Activated naive CD4-positive, alpha-beta T cell (primary cell): ENCODE measurements at regions not wholly inside any gene's neighbourhood (a gene's known extent, or its start where the extent isn't known, plus 50 kb on each side); places are given as distances from the start of the nearest gene placed in this dataset.
"Not testable (repeated sequence)": the region's sequence is repeated elsewhere in the genome, so short reads cannot be mapped to it uniquely, and the experiment has no call there.

Experiments
- DNase-seq, 4 experiments: peaks; one replicate each; lab custom pipeline; 2025; lab: John Stamatoyannopoulos, UW

- DNase-seq: no peak
Measured at GRCh38 chr12:34097213-34097612, 74.9 kb downstream of the ALG10 start.

GRCh38 chr12:34105392-34105933, 83.2 kb downstream of the ALG10 start:
- no peak for DNase-seq

- DNase-seq: no peak
Measured at GRCh38 chr12:34106172-34106571, 83.9 kb downstream of the ALG10 start.

- DNase-seq: no peak
Measured at GRCh38 chr12:34107016-34107415, 84.7 kb downstream of the ALG10 start.

GRCh38 chr12:34107781-34108404, 85.6 kb downstream of the ALG10 start:
- no peak for DNase-seq

- DNase-seq: no peak
Measured at GRCh38 chr12:34108405-34108803, 86.1 kb downstream of the ALG10 start.

- DNase-seq: no peak
Measured at GRCh38 chr12:34108967-34109366, 86.7 kb downstream of the ALG10 start.

DNA sequence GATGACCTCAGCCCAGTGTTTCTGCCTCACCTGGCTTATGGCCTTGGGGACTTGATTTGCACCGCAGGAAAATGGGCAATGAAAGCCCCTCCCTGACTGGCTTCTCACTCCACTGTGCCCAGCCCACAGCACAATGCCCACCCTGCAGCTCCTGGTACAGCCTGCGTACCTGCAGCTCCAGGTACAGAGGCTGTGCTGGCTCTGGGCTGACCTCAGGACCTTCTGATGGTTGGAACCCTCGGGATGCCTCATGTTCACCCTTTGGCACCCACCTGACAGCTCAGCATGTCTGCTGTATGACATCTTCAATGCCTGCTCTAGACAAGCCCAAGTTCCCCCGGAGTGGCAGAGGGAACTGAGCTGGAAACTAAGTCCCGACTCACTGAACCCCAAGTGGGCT, 87.1 kb downstream of the ALG10 start:
- DNase-seq: no peak

DNA sequence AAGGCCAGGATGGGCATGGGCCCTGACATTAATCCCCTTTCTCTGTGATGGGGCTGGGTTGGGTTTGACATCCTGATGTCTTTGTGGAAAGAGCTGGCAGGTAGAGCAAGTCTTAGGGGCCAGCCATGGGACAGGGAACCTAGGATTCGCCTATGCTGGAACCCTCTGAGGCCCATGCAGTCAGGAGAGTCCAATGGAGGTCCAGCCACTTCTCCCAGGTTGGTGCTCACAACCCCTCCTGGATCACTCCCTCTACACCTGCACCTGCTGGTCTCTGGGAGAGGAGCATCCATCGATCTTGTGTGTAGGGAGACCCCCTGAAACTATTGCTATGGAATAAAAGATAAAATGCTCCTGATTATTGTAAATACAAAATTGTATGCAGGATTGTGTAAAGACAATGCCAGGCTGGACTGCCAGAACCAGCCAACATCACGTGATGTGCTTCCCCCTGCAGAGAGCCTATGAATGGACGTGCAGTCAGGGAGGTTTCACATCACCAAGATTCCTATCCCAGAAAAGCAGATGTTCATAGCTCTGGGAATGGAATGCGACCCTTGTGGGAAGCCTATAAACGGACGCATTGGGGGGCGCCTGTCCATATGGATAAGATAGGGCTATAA, 87.7 kb downstream of the ALG10 start:
- DNase-seq: not testable (repeated sequence)

GRCh38 chr12:34119366-34119765, 97.1 kb downstream of the ALG10 start:
- no peak for DNase-seq

GRCh38 chr12:34121360-34121759, 99.1 kb downstream of the ALG10 start:
- DNase-seq: no peak

DNA sequence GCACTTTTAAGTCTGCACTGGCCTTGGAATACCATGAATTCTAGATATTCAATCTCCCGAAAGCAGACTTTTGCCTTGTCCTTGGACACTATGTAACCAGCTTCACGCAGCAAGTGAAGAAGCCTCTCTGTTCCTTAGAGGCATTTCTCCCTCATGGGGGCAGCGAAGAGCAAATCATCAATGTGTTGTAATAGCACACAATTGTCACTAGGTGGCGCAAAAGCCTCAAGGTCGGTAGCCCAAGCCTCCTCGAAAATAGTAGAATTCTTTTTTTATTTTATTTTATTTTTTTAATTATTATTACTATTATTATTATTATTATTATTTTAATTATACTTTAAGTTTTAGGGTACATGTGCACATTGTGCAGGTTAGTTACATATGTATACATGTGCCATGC, 100.8 kb downstream of the ALG10 start:
- peak in 2 of 4 experiments; percentile 5 to 8 for DNase-seq

- DNase-seq: no peak
Measured at GRCh38 chr12:34124608-34125007, 102.3 kb downstream of the ALG10 start.

GRCh38 chr12:34126239-34126641, 103.9 kb downstream of the ALG10 start:
- DNase-seq: no peak

- no peak for DNase-seq
Measured at GRCh38 chr12:34126805-34127204, 104.5 kb downstream of the ALG10 start.

DNA sequence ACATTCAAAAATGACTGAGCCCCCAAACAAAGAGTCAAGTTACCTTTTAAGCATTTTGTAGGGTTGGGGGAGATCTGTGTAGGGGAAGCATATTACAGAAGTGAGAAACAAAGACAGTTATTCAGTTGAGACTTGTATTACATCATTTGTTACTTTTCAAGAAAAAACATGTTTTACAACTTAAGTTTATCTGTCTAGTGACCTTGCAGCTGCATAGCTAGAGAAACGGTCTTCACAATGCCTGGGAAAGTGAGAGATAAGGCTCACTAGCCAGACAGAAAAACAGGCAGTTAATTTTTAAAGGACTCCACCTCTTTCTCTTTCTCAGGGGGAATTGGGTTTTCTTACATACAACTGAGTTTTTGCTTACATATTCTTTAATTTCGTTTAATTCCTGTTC, 105.1 kb downstream of the ALG10 start:
- DNase-seq: not testable (repeated sequence)

GRCh38 chr12:34142430-34142829, 120.1 kb downstream of the ALG10 start:
- DNase-seq: no peak

DNA sequence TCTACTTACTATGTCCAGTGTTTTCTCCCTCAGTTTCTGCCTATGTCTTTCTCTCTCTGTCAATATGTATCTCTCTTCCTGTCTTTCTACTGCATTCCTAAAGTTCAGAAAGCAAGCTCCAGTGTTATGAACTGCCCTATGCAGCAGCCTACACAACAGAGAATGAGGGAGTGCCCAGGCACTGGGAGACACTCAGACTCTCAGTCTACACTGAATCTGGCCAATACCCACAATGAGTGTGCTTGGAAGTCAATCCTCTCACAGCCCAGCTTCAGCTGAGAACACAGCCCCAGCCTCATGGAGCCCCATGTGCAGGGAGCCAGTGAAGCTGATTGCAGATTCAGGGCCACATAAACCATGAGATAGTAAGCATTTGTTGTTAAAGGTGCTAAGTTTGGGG, 128.7 kb downstream of the ALG10 start:
- DNase-seq: no peak

GRCh38 chr12:34163443-34163842, 141.1 kb downstream of the ALG10 start:
- DNase-seq: no peak

- DNase-seq: no peak
Measured at GRCh38 chr12:34166427-34167060, 144.2 kb downstream of the ALG10 start.

DNA sequence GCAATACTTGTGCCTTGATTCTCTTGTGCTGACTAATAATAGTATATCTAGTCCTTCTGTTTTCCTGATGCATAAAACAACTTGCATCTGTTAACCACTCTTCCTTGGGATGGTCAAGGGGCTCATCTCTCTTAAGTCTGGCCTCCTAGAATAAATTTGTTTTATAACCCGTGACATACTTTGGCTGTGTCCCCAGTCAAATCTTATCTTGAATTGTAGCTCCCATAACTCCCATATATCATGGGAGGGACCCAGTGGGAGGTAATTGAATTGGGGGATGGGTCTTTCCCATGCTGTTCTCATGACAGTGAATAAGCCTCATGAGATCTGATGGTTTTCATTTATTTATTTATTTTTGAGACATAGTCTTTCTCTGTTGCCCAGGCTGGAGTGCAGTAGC, 146.2 kb downstream of the ALG10 start:
- DNase-seq: not testable (repeated sequence)

DNA sequence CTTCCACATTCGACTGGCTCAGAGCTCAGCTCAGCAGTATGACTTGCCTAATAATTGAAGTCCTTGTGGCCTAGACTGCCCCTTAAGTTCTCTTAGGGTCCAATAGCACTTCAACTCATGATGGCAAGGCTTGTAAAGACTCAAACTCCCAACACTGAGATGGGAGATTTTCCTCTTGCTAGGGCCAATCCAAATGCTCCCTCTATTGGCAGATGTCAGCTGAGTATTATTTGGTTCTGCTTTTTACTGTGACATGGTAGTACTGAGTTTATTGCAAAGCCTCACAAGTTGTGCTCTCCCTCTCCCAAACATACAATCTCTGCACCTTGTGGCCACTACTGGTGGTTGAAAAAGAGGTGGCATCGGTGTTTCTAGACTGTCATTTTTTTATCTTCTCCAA, 164.2 kb downstream of the ALG10 start:
- DNase-seq: no peak

GRCh38 chr12:34188974-34189373, 166.7 kb downstream of the ALG10 start:
- no peak for DNase-seq
